Common myeloid progenitor, CD34-positive (primary cell): ENCODE measurements at regions not wholly inside any gene's neighbourhood (a gene's known extent, or its start where the extent isn't known, plus 50 kb on each side); places are given as distances from the start of the nearest gene placed in this dataset.
A peak's percentile ranks its signal among the peaks of the same experiment; 100 is the strongest.

ENCODE experiments used
- CTCF ChIA-PET: fragments of 350-600 bp; sonication (Branson Sonifier 250); formaldehyde crosslinking; loops from one replicate; lab custom pipeline; 2021; ENCODE audit warnings: antibody characterized with exemption; lab: Charles Lee
- POLR2A ChIA-PET: fragments of 350-600 bp; sonication (Branson Sonifier 250); formaldehyde crosslinking; loops from one replicate; lab custom pipeline; 2021; ENCODE audit warnings: antibody characterized with exemption; lab: Charles Lee
- DNase-seq, 3 donors: peaks; one replicate each; pipeline versions ENCODE4 v3.0.0 to v3.0.0-alpha.2; 2013
- H3K27ac ChIP-seq, 2 experiments: 1 replicate in 1 of 2; 2 replicates in 1 of 2; pipeline ENCODE4 v1.7.0; 2013; ENCODE audit warnings: inconsistent platforms in 2 of 2, low read length in 2 of 2, mild to moderate bottlenecking in 2 of 2, low read depth in 1 of 2, moderate library complexity in 1 of 2; ENCODE audit not compliant: severe bottlenecking in 2 of 2, insufficient read depth in 1 of 2, poor library complexity in 1 of 2
- H3K27me3 ChIP-seq, 5 experiments: replicated peaks in 2 of 5; 1 replicate in 3 of 5; 2 replicates in 2 of 5; pipeline versions ENCODE4 v1.6.1 to v1.7.0; 2013; ENCODE audit warnings: low read length in 4 of 5, mild to moderate bottlenecking in 2 of 5, moderate library complexity in 2 of 5, inconsistent platforms in 1 of 5; ENCODE audit not compliant: insufficient read depth in 5 of 5, control insufficient read depth in 4 of 5
- H3K36me3 ChIP-seq, 4 experiments: 1 replicate in 2 of 4; 2 replicates in 2 of 4; pipeline versions ENCODE4 v1.6.1 to v1.7.0; 2013; ENCODE audit warnings: low read length in 3 of 4, control low read depth in 1 of 4, mild to moderate bottlenecking in 1 of 4; ENCODE audit not compliant: control insufficient read depth in 4 of 4, insufficient read depth in 4 of 4
- H3K4me1 ChIP-seq, 4 experiments: 1 replicate in 3 of 4; 2 replicates in 1 of 4; pipeline versions ENCODE4 v1.6.1 to v1.7.1; 2013; ENCODE audit warnings: low read length in 3 of 4, mild to moderate bottlenecking in 3 of 4, control low read depth in 1 of 4, inconsistent platforms in 1 of 4, moderate library complexity in 1 of 4; ENCODE audit not compliant: control insufficient read depth in 4 of 4, insufficient read depth in 4 of 4; ENCODE audit errors: control extremely low read depth in 1 of 4
- H3K4me3 ChIP-seq, 7 experiments: 1 replicate in 4 of 7; 2 replicates in 3 of 7; pipeline versions ENCODE4 v1.5.1 to v1.7.0; 2013; ENCODE audit warnings: mild to moderate bottlenecking in 7 of 7, low read length in 6 of 7, moderate library complexity in 6 of 7, inconsistent platforms in 2 of 7, low read depth in 2 of 7, control low read depth in 1 of 7; ENCODE audit not compliant: insufficient read depth in 4 of 7, control insufficient read depth in 1 of 7; ENCODE audit errors: extremely low read depth in 1 of 7
- H3K9me3 ChIP-seq, 5 experiments: 1 replicate in 4 of 5; 2 replicates in 1 of 5; pipeline versions ENCODE4 v1.6.1 to v1.7.1; 2013; ENCODE audit warnings: low read length in 4 of 5, mild to moderate bottlenecking in 2 of 5, inconsistent platforms in 1 of 5, low read depth in 1 of 5, moderate library complexity in 1 of 5; ENCODE audit not compliant: control insufficient read depth in 4 of 5, insufficient read depth in 2 of 5; ENCODE audit errors: control extremely low read depth in 1 of 5
- WGBS: methylation state at CpG from one replicate; pipeline ENCODE4 v1.1.5; 2013; ENCODE audit not compliant: insufficient coverage; 5-methylcytosine and 5-hydroxymethylcytosine counted together

GRCh38 chr7:371779-372545, 82.0 kb downstream of the FOXL3 start:
- ChIA-PET CTCF (interaction anchor here (0.6 to 1.0 kb wide), 2 partner anchors 39 to 228 kb away, joined by 3 read pairs; no protein-coding TSS in a partner anchor), POLR2A (no interaction called here)
- no peak for DNase-seq
- peaks cover 3 to 44% (median 26%) of the 10 kb centered on the region in 4 experiments for H3K4me1 ChIP-seq
- H3K4me3 ChIP-seq: no peak overlapping the region
- H3K27ac ChIP-seq: no peak overlapping the region
- 95% methylated on average over 36 of the region's 43 CpGs for WGBS
- H3K9me3 ChIP-seq: no peaks in the 10 kb centered on the region
- H3K36me3 ChIP-seq: no peaks in the 10 kb centered on the region
- H3K27me3 ChIP-seq: peaks cover 0 to 13% (median 2%) of the 10 kb centered on the region in 5 experiments

- H3K36me3 ChIP-seq: no peaks in the 10 kb centered on the region
- H3K9me3 ChIP-seq: no peaks in the 10 kb centered on the region
- no peak overlapping the region for H3K27ac ChIP-seq
- H3K4me3 ChIP-seq: no peak overlapping the region
- no peak for DNase-seq
- peaks cover 0 to 39% (median 20%) of the 10 kb centered on the region in 4 experiments for H3K4me1 ChIP-seq
- H3K27me3 ChIP-seq: peaks cover 0 to 13% (median 2%) of the 10 kb centered on the region in 5 experiments
- CTCF ChIA-PET: interaction anchor here (0.6 to 0.8 kb wide), 2 partner anchors 13 to 39 kb away, joined by 3 to 4 read pairs; no protein-coding TSS in a partner anchor
- 83% methylated on average over 13 of the region's 15 CpGs for WGBS
- POLR2A ChIA-PET: no interaction called here
These were observed 82.6 kb downstream of the FOXL3 start for GRCh38 chr7:372546-372931.

GRCh38 chr7:372932-373791, 83.2 kb downstream of the FOXL3 start:
- DNase-seq: peak in 1 of 3 donors; percentile 40
- Histone ChIP-seq H3K27ac (no peak overlapping the region), H3K27me3 (peaks cover 0 to 13% (median 2%) of the 10 kb centered on the region in 5 experiments), H3K9me3 (no peaks in the 10 kb centered on the region), H3K4me1 (peaks cover 0 to 39% (median 16%) of the 10 kb centered on the region in 4 experiments), H3K4me3 (no peak overlapping the region), H3K36me3 (no peaks in the 10 kb centered on the region)
- ChIA-PET CTCF (interaction anchor here (0.8 kb wide), 1 partner anchor 14 kb away, joined by 4 read pairs; no protein-coding TSS in a partner anchor), POLR2A (no interaction called here)
- WGBS: 71% methylated on average over 35 of the region's 39 CpGs

- H3K4me1 ChIP-seq: peaks cover 0 to 39% (median 10%) of the 10 kb centered on the region in 4 experiments
- POLR2A ChIA-PET: no interaction called here
- H3K4me3 ChIP-seq: no peak overlapping the region
- no peaks in the 10 kb centered on the region for H3K9me3 ChIP-seq
- DNase-seq: no peak
- H3K36me3 ChIP-seq: no peaks in the 10 kb centered on the region
- peaks cover 0 to 18% (median 2%) of the 10 kb centered on the region in 5 experiments for H3K27me3 ChIP-seq
- CTCF ChIA-PET: no interaction called here
- no peak overlapping the region for H3K27ac ChIP-seq
- WGBS: 93% methylated on average over 23 of the region's 23 CpGs
These were observed 84.1 kb downstream of the FOXL3 start for GRCh38 chr7:373818-374705.

- Histone ChIP-seq H3K27ac (no peak overlapping the region), H3K36me3 (no peaks in the 10 kb centered on the region), H3K27me3 (peaks cover 0 to 25% (median 2%) of the 10 kb centered on the region in 5 experiments), H3K9me3 (no peaks in the 10 kb centered on the region), H3K4me3 (no peak overlapping the region), H3K4me1 (peaks cover 0 to 43% (median 15%) of the 10 kb centered on the region in 4 experiments)
- POLR2A ChIA-PET: no interaction called here
- 97% methylated on average over 24 of the region's 31 CpGs for WGBS
- no peak for DNase-seq
- CTCF ChIA-PET: interaction anchor here (0.9 kb wide), 1 partner anchor 9 kb away, joined by 3 read pairs; no protein-coding TSS in a partner anchor
These were observed 84.8 kb downstream of the FOXL3 start for GRCh38 chr7:374706-375311.

GRCh38 chr7:375321-375831, 85.4 kb downstream of the FOXL3 start:
- peaks cover 0 to 25% (median 2%) of the 10 kb centered on the region in 5 experiments for H3K27me3 ChIP-seq
- H3K27ac ChIP-seq: no peak overlapping the region
- H3K9me3 ChIP-seq: no peaks in the 10 kb centered on the region
- 95% methylated on average over 31 of the region's 32 CpGs for WGBS
- CTCF ChIA-PET: interaction anchor here (0.9 kb wide), 1 partner anchor 9 kb away, joined by 3 read pairs; no protein-coding TSS in a partner anchor
- no peak for DNase-seq
- no peaks in the 10 kb centered on the region for H3K36me3 ChIP-seq
- H3K4me3 ChIP-seq: no peak overlapping the region
- POLR2A ChIA-PET: no interaction called here
- H3K4me1 ChIP-seq: peaks cover 0 to 48% (median 18%) of the 10 kb centered on the region in 4 experiments
